C1 segment of cervical spinal cord (tissue), 14 donors: ENCODE measurements at regions not wholly inside any gene's neighbourhood (a gene's known extent, or its start where the extent isn't known, plus 50 kb on each side); places are given as distances from the start of the nearest gene placed in this dataset.

Source experiments
- DNase-seq, 14 donors: peaks; one replicate each; lab custom pipeline; 2025; lab: John Stamatoyannopoulos, UW

DNA sequence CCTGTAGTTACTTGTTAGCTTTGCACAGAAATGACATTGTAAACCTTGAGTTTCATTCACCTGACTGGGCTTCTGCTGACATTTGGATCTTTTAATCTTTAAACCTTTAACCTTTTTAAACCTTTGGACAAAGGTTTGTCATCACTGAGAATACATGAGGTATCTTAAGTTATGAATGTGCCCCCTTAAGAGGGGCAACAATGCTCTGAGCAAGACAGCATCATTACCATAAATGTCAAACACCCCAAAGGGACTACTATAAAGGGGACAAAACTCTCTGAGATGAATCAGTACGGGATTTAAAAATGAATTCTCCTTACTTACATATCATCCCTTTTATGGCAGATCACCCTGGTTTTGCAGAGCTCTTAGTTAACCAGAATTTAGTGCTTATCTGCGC lies 203.3 kb downstream of the COG6 start:
- DNase-seq, result no peak

DNA sequence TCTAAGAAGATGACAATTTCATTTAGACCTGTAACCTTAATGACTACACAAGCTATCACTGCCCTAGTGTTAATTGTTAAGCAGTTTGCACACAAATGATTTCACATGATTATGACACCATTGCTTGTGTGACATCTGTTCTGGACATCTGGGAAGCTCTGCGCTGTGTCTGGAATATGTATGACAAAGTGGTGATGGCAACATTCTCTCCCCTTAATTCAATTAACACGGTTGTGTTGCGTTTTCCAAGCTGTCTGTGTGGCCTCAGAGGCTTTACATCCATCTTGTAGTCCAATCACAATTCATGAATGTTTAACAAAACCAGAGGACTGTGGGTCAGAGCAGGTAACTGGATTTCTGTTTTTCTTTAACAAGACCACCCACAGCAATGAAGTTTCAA lies 204.4 kb downstream of the COG6 start:
- no peak for DNase-seq

DNA sequence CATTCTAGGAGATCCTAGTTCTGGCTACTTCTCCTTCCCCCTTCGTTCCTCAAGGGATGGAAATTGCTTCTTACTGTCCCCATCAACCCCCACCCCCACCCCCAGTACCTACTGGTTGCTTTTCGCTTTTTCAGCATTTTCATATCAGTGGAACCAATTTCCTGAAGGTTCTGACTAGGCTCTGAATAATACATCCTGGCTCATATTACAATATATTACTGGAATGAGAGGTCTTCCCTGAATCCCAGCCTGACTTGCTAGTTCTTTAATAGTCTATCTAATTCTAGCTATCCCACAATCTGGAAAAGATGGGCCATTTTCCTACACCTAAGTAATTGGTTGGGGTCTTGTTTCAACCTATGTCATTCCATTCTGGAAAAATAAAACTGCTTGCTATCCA lies 207.4 kb downstream of the COG6 start:
- no peak for DNase-seq

DNA sequence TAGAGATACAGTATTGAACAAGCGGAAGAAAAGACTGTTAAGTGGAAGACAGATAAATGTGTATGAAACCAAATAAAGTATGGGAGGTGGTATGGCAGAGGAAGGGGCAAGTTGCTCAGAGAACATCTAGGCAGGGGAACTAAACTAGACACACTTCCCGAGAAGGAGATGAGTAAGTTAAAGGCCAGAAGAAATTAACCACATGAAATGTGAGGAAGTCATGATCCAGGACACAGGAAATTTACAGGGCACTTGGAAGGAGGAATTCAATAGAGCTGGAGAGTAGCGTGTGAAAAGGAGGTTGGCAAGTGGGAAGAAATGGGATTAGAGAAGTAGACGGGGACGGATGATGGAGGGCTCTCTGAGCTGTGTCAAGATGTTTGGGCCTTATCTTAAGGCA lies 208.8 kb downstream of the COG6 start:
- no peak for DNase-seq

DNA sequence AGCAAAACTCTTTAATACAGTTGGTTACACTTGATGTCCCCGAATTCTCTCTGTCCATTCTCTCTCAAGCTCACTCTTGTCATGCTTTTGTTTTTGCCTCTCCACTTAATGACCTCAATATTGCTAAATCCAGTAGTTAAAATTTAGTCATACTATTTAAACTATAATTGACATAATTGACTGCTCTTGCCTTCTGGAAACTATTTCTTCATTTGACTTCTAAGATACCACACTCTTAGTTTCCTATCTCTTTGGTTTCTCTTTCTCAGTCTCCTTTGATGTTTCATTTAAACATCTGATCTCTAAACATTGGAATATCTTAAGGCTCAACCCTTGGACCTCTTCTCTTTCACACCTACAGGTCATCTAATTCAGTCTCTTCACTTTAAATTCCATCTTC lies 211.3 kb downstream of the COG6 start:
- no peak for DNase-seq

DNA sequence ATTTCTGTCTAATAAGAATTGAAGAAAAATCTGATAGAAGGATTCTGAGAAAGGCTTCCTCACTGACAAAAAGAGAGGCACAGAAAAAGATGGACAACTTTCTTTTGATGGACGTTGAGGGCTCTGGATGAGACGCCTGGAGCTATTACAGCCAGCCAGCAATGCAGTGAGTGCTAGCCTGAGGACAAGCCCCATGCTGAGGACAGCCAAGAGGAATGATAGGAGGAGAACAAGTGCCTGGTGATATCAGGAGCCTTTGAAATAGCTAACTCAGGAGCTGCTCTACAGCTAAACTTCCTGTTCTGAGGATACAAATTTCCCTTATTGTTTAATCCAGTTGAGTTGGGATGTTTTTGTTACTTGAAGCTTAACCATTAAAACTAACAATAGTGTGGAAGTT lies 212.3 kb downstream of the COG6 start:
- no peak for DNase-seq

DNA sequence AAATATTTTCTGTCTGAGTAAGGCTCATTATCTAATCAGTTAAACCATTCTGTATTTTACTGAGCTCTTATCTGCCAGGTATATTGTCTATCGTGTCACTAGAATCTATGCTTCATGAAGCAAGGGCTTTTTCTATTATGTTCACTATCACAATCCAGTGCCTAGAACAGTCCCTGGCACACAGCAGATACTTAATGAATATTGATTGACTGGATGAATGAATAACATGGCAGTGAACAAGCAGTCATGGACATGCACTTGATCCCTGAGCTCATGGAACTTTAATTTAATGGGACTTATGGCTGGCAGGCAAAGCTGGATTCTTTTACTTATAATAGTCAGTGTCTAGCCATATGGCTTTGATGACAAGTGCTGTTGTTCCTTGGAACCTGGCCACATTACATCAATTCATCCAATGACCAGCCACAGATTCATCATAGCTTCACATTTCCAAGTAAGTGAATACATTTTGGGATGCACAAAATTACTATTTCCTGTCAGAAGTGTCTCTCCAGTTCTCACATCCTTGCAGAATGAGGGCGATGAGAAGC lies 214.8 kb downstream of the COG6 start:
- DNase-seq, result no peak

DNA sequence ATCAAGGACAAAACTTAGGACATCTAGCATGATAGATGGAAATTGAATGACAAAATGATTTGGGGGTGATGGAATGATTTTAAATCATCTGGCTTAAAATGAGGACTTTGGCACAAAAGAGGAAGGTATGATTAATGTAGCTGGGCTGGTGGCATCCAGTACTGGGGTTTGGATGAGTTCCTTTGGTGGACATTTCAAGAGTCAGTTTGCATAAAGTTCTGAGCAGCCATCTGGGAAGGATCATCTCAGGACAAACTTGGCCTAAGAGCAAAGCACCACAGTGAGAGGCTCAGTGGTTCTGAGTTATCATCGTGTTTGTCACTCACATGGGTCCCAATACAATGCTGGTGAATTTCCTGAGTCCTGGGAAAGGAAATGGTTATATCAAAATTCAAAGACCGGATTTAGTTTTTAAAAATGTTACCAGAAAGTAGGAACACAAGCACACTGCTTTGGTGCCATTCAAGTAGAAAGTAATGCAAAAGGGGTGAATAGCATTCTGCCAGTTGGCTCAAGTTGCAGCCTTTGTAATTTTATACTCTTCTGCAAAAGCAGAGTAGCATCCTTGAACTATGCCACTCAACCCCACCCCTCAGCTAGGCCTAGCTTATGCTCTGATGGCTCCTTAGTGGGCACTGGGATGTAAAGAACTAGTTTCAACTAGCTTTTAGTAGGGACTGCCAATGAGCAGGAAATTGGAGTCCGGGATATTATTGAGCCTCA lies 219.0 kb downstream of the COG6 start:
- no peak for DNase-seq

DNA sequence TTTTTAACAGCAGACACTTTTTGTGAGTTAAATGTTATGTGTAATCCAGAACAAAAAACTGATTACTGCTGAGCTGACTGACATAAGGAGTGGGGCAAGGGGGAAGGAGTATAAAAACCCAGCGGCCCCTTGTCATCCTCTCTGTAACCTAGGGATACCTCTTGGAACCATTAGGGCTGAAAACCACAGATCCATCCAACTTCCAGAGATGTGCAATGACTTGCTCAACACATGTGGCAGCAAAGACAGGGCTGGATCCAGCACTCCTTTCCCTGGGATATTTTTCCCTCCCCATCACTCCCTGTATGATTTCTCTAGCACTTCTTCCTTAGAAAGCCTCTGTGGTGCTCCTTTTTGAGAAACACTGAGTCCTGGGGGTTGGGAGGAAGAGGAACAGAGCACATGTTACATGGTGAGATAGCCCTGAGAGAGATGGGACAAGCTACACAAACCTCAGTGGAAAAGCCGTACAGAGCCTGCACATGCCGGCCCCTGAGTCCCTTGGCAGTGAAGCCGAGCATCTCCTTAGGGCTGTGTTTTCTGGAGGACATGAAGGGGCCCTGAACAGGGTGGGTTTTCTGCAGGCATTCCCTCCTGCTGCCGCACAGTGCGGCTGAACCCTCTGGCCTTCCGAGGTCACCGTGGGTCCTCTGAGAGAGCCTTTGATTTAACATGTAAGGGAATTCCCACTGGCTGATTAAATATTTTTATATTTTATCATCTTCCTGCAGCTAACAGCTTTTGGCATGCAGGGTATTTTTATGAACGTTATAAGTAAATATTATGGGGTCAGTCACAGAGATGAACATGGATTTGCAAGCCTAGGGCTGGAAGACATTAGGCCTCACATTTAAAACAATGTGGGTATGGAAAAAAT lies 219.9 kb downstream of the COG6 start:
- DNase-seq, result no peak

DNA sequence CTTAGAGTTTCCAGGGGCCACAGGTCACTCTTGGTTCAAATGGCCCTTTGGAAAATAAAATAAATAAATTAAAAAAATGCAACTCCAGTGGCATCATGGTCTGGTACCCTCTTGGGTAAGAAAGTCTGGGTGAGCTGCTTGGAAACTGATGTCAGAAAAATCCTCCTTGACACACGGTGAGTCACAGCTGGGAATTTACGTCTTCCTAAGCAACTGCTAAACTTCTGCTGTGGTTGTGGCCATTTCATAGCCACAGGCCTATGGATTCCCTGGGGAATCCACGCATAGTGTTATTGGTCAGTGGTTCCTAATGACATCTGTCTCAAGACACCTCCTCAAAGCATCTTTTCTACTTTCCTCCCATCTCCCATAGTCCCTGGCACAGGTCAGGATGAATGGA lies 220.8 kb downstream of the COG6 start:
- no peak for DNase-seq

DNA sequence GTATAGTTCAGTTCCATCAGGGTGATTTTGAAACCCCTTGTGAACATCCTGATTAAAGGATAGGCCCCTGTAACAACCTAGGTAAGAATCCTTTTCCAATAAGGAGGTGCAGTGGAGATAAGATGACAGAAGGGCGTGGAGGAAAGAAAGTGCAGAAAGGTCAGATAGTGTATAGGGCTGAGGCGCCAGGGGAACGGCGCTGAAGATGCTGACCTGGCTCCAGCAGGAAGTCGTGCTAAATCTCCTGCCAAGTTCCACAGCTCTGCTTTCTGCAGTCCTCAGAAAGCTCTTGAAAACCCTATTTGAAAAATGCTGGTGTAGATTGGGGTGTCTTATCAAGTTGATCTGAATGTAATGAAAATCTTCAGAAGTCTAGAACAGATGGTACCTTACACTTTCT lies 221.7 kb downstream of the COG6 start:
- no peak for DNase-seq

DNA sequence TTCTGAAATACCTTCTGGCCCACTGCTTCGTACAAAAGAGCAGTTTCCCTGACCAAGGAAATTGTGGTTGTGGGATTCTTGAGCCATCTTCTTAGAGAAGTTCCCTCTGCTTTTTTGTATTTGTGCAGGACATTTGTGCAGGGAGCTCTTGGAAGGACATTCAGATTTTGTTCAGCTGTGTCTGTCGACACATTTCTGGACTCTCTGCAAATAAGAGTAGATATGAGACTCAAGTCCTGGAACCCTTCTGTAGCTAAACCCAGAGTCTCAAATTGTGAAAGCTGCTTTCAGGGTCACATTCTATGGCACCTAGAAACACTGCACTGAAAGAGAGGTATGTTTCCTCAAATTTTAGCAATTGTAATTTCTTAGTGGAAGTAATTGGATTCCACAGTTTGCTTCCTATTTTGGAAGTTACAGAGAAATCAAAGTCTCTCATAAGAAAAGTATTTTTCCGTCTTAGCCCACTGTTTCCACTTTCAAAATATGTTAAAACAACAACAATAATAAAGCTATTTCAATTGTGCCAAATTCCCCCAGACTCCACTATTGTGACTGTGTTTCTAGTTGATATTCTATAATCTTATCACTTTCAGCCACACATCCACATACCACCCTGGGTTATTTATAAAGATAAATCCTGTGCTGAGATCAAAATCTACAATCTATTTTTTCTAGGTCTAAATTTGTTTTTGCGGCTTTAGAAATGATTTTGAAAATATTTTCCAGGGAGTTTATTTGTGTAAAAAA lies 224.0 kb downstream of the COG6 start:
- no peak for DNase-seq

DNA sequence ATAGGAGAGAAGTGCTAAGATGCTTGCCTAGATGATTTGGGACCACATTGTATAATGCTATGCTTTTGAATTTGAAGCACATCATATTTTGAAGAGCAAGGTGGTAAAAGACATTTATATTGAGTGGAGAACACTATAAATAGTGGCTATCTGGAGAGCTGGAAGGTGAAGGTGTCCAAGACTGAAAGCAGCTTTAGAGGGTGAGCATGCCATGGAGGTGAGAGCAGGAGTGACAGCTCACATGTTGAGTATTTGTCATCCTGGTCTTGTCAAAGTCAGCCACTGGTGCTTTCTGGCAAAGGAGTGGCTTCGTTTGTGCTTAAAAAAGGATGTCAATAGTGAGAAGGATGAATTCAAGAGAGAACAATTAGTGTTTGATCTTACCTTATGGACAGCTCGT lies 225.9 kb downstream of the COG6 start:
- no peak for DNase-seq

DNA sequence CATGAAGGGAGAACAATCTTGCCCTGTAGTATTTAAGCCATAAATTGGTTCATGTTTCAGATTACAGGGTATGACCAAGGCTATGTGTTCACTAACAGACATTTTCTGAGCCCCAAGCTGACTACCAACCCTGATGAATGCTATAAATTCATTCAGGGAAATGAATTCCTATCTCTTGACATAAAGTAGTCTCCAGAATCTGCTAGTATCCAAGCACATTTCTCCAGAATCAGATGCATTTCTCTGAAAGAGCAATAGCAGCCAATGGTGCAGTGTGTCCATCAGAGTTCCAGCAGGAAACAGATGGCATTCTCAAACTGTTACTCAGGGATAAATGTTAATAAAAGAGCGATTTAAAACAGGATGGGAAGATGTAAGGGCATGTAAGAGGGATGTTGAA lies 226.4 kb downstream of the COG6 start:
- DNase-seq, result no peak

DNA sequence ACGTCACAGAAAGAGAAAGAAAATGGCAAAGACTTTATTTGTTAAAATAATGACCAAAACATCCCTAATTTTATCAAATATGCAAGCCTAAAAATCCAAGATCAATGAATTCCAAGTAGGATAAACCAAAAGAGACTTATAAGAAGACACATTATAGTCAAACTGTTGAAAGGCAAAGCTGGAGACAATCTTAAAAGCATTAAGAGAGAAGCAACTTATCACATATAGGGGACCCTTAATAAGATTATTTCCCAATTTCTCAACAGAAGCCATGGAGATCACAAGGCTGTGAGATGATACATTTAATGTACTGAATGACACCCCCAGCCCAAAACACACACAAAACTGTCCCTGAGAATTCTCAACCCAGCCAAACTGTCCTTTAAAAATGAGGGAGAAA lies 228.7 kb downstream of the COG6 start:
- DNase-seq, result no peak

DNA sequence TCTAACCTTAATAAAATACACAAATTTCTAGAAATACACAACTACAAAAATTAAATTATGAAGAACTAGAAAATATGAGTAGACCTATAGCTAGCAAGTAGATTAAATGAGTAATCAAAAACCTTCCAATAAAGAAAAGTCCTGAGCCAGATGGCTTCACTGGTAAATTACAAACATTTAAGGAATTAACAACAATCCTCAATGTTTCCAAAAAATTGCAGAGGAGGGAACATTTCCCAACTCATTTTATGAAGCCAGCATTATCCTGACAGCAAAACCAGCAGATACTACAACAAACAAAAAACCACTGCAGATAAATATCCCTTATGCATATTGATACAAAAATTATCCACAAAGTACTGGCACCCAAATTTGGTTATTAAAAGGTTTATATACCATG lies 230.9 kb downstream of the COG6 start:
- no peak for DNase-seq

DNA sequence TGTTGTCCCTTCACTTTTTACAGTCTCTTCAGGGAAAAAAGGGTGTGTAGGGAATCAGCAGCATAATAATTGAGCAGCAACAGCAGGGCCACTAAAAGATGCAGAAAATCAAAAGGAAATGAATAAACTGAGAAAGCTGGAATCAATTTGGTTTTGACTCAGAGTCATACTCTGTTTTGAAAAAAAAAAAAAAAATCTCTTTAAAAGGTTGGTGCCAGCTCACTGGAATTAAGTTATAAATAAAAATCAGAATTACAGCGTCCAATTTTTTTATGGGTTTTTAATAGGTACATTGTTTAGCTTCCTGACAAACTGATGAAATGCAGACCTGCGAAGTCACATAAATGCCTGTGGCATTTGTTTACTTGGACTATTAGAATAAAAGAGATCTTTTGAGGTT lies 231.9 kb downstream of the COG6 start:
- no peak for DNase-seq

DNA sequence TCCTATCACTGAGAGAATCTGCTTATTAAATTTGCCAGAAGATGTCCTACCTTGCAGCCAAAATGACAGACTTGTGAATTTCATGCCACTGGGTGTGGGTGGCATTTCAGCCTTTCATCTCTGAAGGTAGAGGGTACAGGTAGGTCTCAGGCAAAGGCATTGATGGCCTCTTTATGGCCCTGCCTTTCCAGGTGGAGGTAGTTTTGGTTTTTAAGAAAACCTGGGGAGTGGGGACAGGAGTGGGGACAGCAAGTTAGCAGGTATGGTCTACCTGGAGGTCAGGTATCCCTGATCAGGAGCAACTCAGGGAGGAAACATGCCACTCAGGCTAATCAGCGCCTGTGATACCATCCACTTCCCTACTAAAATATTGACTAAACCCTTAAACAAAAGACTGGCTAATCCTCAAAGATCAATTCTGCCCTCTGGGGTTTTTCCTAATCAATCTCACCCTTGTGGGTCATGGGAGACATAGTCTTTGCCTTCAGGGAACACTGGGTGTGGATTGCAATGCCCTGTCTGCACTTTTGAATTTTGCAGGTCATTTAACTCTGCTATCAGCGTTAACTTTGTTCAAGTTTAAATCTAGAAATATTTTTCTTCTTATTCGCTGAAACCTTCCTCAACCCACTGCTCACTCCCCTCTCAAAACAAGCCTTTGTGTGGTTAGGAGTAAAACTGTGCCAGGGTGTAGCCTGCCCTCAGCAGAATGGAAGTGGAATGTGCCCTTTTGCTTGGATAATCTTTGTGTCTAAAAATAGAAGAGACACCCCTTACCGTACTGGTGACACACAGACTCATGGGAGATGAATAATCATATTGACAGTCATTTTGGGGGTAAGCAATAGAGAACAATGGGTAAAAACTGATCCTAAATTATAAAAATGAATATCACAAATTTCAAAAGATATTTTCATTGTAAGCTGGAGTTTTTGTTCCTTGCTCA lies 233.7 kb downstream of the COG6 start:
- no peak for DNase-seq

DNA sequence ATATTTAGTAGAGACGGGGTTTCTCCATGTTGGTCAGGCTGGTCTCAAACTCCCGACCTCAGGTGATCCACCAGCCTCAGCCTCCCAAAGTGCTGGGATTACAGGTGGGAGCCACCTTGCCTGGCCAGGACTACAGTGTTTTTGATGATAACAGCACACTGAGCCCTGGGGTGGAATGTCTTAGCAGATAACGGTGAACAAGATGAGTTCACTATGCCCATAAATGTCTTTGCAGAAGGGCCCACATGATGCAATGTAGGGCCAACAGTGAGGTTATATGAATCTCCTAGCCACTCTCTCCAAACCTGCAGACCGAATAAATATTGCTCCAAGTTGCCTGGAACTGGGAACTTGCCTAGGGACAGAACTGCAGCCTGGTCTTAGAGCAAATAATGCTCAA lies 235.1 kb downstream of the COG6 start:
- DNase-seq, result no peak

DNA sequence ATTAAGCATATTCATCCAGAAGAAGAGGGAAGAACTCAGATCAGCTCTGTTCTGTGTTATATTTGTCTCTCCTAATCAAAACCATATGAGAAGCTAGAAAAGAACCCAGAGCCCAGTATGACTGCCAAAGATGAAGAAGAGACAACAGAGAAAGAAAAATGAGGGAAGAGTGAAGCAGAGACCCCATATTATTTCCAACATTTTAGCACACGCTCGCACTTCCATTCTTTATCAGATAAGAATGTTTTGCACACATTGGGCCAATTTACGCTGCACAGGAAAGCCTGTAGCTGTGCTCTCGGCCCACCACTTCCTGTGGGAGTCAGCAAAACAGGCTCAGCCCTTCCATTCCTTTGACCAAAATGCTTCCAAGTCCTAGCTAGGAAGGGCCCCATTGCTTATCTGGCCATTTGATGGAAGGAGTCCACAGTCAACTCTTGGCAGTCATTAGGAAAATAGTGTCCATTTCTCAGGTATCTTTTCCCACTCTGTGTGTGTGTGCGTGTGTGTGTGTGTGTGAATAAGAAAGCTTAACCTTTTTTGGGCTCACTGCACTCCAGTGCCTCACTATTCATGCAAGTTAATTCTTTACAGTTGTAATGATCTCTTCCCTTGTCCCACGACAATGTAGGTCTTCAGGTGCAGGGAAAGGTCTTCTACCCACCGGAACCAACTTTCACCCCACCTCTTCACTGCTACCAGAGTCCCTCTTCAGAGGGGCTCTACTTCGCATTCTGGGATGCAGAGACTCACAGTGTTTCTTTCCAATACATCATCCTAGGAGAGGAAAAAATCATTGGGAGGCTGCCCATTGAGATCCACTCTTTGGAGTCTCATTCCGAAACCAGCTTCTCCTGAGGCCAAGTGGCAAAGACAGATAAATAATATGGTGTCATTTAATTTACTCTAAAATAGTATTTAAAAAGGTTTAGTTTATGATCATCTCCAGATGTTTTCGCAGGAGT lies 237.5 kb downstream of the COG6 start:
- no peak for DNase-seq
